RWPE2 (cell line): ENCODE measurements at regions not wholly inside any gene's neighbourhood (a gene's known extent, or its start where the extent isn't known, plus 50 kb on each side); places are given as distances from the start of the nearest gene placed in this dataset.
"Not testable (repeated sequence)": the region's sequence is repeated elsewhere in the genome, so short reads cannot be mapped to it uniquely, and the experiment has no call there.

Experiments used
- ATAC-seq: fragments of 200-7000 bp; cut with Tn5 transposase; 3 replicates; pipeline ENCODE4 v1.9.1; 2021; ENCODE audit warnings: low read depth
- DNase-seq: peaks from one replicate; pipeline ENCODE4 v3.0.0-alpha.2; 2020; ENCODE audit warnings: low spot score
- H3K27ac ChIP-seq: fragments of 450-650 bp; 2 replicates; pipeline ENCODE4 v1.5.1; 2017; ENCODE audit warnings: mild to moderate bottlenecking; ENCODE audit not compliant: poor library complexity, severe bottlenecking
- H3K27me3 ChIP-seq: fragments of 250-450 bp; sonication (Bioruptor Pico); 2 replicates; pipeline ENCODE4 v1.5.1; 2021; ENCODE audit warnings: mild to moderate bottlenecking, moderate library complexity; ENCODE audit not compliant: insufficient read depth, poor library complexity, severe bottlenecking
- H3K36me3 ChIP-seq: fragments of 250-450 bp; sonication (Bioruptor Pico); 2 replicates; pipeline ENCODE4 v1.5.1; 2020; ENCODE audit warnings: low read depth, mild to moderate bottlenecking, moderate library complexity
- H3K4me1 ChIP-seq: fragments of 250-450 bp; sonication (Bioruptor Pico); 2 replicates; pipeline ENCODE4 v1.5.1; 2021; ENCODE audit warnings: mild to moderate bottlenecking, moderate library complexity; ENCODE audit not compliant: insufficient read depth, poor library complexity, severe bottlenecking
- H3K4me3 ChIP-seq: fragments of 250-450 bp; sonication (Bioruptor Pico); 2 replicates; pipeline ENCODE4 v1.5.1; 2021; ENCODE audit warnings: mild to moderate bottlenecking, moderate library complexity; ENCODE audit not compliant: severe bottlenecking
- H3K9me3 ChIP-seq: fragments of 250-450 bp; sonication (Bioruptor Pico); 2 replicates; pipeline ENCODE4 v1.5.1; 2021; ENCODE audit warnings: mild to moderate bottlenecking, moderate library complexity; ENCODE audit not compliant: severe bottlenecking
- TF ChIP-seq, protein P1 (sequence below): fragments of 450-650 bp; IDR thresholded peaks from one replicate; pipeline ENCODE4 v1.5.1; 2017; ENCODE audit warnings: mild to moderate bottlenecking, moderate library complexity; ENCODE audit not compliant: poor library complexity, severe bottlenecking

- Histone ChIP-seq H3K36me3 (no peaks in the 10 kb centered on the region), H3K27me3 (no peaks in the 10 kb centered on the region), H3K27ac (no peak overlapping the region), H3K4me1 (no peaks in the 10 kb centered on the region), H3K9me3 (no peaks in the 10 kb centered on the region), H3K4me3 (no peak overlapping the region)
- TF ChIP-seq, protein P1, sequence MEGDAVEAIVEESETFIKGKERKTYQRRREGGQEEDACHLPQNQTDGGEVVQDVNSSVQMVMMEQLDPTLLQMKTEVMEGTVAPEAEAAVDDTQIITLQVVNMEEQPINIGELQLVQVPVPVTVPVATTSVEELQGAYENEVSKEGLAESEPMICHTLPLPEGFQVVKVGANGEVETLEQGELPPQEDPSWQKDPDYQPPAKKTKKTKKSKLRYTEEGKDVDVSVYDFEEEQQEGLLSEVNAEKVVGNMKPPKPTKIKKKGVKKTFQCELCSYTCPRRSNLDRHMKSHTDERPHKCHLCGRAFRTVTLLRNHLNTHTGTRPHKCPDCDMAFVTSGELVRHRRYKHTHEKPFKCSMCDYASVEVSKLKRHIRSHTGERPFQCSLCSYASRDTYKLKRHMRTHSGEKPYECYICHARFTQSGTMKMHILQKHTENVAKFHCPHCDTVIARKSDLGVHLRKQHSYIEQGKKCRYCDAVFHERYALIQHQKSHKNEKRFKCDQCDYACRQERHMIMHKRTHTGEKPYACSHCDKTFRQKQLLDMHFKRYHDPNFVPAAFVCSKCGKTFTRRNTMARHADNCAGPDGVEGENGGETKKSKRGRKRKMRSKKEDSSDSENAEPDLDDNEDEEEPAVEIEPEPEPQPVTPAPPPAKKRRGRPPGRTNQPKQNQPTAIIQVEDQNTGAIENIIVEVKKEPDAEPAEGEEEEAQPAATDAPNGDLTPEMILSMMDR = no peak
- ATAC-seq (no peak), DNase-seq (no peak)
Measured at GRCh38 chr19:57031106-57031505, 88.7 kb upstream of the USP29 start.

DNA sequence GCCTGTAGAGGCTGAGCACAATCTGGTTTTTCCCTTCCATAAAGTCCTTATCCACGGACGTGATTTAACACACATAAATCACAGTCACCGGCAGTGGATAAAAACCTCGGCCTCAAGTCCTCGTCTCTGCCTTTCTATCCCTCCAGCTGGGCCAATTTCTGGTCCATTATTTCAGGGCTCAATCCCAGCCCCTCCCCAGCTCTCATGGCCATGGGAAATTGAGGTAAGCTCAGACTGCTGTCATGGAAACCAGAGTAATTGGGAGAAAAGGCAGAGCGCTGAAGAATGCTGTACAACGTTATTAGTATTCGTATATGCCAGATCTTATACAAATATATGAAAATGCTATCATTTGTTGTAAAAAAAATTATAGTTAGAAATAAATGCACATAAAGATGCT lies 86.2 kb upstream of the USP29 start:
- H3K36me3 ChIP-seq = no peaks in the 10 kb centered on the region
- H3K4me1 ChIP-seq = no peaks in the 10 kb centered on the region
- H3K27ac ChIP-seq = no peak overlapping the region
- no peak for ATAC-seq
- DNase-seq = no peak
- H3K27me3 ChIP-seq = no peaks in the 10 kb centered on the region
- no peaks in the 10 kb centered on the region for H3K9me3 ChIP-seq
- no peak overlapping the region for H3K4me3 ChIP-seq
- TF ChIP-seq, protein P1 = no peak

DNA sequence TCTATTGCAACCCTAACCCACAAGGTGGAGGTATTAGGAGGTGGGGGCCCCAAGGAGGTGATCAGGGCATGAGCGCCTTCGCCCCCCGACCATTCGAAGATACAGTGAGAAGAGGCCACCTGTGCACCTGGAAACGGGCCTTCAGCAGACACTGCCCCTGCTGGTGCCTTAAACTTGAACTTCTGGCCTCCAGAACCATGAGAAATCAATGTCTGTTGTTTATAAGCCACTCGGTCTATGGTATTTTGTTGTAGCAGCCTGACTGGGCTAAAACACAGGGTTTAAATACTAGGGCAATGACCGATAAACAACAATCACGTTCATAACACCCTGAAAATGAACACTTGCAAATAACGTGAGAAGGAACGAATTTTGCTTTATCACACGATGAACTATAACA lies 85.2 kb upstream of the USP29 start:
- no peaks in the 10 kb centered on the region for H3K4me1 ChIP-seq
- no peak overlapping the region for H3K4me3 ChIP-seq
- no peaks in the 10 kb centered on the region for H3K27me3 ChIP-seq
- DNase-seq = no peak
- no peak for ATAC-seq
- H3K9me3 ChIP-seq = no peaks in the 10 kb centered on the region
- TF ChIP-seq, protein P1 = no peak
- H3K27ac ChIP-seq = no peak overlapping the region
- no peaks in the 10 kb centered on the region for H3K36me3 ChIP-seq

DNA sequence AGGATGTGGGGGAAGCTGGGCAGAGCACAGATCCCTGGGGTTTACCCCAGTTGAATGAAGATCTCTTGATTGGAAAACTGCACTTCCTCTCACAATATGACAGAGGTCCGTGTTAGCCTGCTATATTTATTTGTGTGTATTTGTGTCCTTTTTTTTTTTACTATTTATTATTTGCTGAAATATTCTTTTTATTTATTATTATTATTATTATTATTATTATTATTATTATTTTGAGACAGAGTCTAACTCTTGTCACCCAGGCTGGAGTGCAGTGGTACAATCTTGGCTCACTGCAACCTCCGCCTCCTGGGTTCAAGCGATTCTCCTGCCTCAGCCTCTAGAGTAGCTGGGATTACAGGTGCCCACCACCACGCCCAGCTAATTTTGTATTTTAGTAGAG lies 84.0 kb upstream of the USP29 start:
- H3K9me3 ChIP-seq, ATAC-seq: not testable (repeated sequence)

GRCh38 chr19:57037556-57037955 lies 82.2 kb upstream of the USP29 start:
- Histone ChIP-seq H3K4me3 (no peak overlapping the region), H3K27ac (no peak overlapping the region), H3K36me3 (no peaks in the 10 kb centered on the region), H3K4me1 (no peaks in the 10 kb centered on the region), H3K27me3 (no peaks in the 10 kb centered on the region), H3K9me3 (peaks cover 2% of the 10 kb centered on the region)
- DNase-seq (no peak), ATAC-seq (no peak)
- TF ChIP-seq, protein P1 = no peak

More for the DNA sequence above, 84.0 kb upstream of the USP29 start:
- H3K36me3 ChIP-seq, H3K4me1 ChIP-seq, H3K27ac ChIP-seq, H3K4me3 ChIP-seq, H3K27me3 ChIP-seq, DNase-seq: not testable (repeated sequence)
